Suprapubic skin (tissue), 4 donors: ENCODE measurements at regions not wholly inside any gene's neighbourhood (a gene's known extent, or its start where the extent isn't known, plus 50 kb on each side); places are given as distances from the start of the nearest gene placed in this dataset.

Experiments used
- DNase-seq, 2 donors: peaks; one replicate each; pipeline ENCODE4 v3.0.0-alpha.2; 2019; ENCODE audit warnings: low spot score in 2 of 2
- H3K27ac ChIP-seq: fragments of 200-600 bp; sonication (generic); one replicate; pipeline ENCODE4 v1.5.1; 2019
- H3K27me3 ChIP-seq: fragments of 200-600 bp; sonication (generic); one replicate; pipeline ENCODE4 v1.5.1; 2019
- H3K36me3 ChIP-seq: fragments of 200-600 bp; sonication (generic); one replicate; pipeline ENCODE4 v1.5.1; 2019
- H3K4me1 ChIP-seq: fragments of 200-600 bp; sonication (generic); one replicate; pipeline ENCODE4 v1.5.1; 2019
- H3K4me3 ChIP-seq: fragments of 200-600 bp; sonication (generic); one replicate; pipeline ENCODE4 v1.5.1; 2019; ENCODE audit warnings: mild to moderate bottlenecking
- H3K9me3 ChIP-seq: fragments of 200-600 bp; sonication (generic); one replicate; pipeline ENCODE4 v1.5.1; 2019
- EP300 ChIP-seq: sonication (generic); formaldehyde crosslinking; IDR thresholded peaks from one replicate; pipeline ENCODE4 v1.6.1; 2017; ENCODE audit warnings: antibody characterized with exemption
- POLR2A ChIP-seq, 2 donors: fragments of 450-650 bp; IDR thresholded peaks; one replicate each; pipeline ENCODE4 v1.6.1; 2017; ENCODE audit warnings: antibody characterized with exemption in 2 of 2, mild to moderate bottlenecking in 2 of 2, moderate library complexity in 2 of 2
- POLR2AphosphoS5 ChIP-seq, 3 donors: sonication (generic); formaldehyde crosslinking; IDR thresholded peaks; one replicate each; pipeline ENCODE4 v1.6.1; 2017; ENCODE audit warnings: antibody characterized with exemption in 3 of 3
- WGBS: methylation state at CpG from one replicate; pipeline ENCODE4 v1.1.5; 2018; 5-methylcytosine and 5-hydroxymethylcytosine counted together
- TF ChIP-seq, protein P1 (sequence below), 2 donors: fragments of 200-600 bp in 1 of 2; fragments of 450-650 bp in 1 of 2; sonication (generic) in 1 of 2; IDR thresholded peaks; one replicate each; pipeline ENCODE4 v1.5.1; 2016 to 2019; ENCODE audit warnings: antibody characterized with exemption in 2 of 2, mild to moderate bottlenecking in 1 of 2, moderate library complexity in 1 of 2

- H3K27me3 ChIP-seq: no peaks in the 10 kb centered on the region
- H3K27ac ChIP-seq: no peak overlapping the region
- no peaks in the 10 kb centered on the region for H3K9me3 ChIP-seq
- H3K4me1 ChIP-seq: no peaks in the 10 kb centered on the region
- no peak overlapping the region for H3K4me3 ChIP-seq
- H3K36me3 ChIP-seq: no peaks in the 10 kb centered on the region
- WGBS: 79% methylated on average over 3 of the region's 3 CpGs
- no peak for DNase-seq
- no peak for TF ChIP-seq EP300
- TF ChIP-seq, protein P1, sequence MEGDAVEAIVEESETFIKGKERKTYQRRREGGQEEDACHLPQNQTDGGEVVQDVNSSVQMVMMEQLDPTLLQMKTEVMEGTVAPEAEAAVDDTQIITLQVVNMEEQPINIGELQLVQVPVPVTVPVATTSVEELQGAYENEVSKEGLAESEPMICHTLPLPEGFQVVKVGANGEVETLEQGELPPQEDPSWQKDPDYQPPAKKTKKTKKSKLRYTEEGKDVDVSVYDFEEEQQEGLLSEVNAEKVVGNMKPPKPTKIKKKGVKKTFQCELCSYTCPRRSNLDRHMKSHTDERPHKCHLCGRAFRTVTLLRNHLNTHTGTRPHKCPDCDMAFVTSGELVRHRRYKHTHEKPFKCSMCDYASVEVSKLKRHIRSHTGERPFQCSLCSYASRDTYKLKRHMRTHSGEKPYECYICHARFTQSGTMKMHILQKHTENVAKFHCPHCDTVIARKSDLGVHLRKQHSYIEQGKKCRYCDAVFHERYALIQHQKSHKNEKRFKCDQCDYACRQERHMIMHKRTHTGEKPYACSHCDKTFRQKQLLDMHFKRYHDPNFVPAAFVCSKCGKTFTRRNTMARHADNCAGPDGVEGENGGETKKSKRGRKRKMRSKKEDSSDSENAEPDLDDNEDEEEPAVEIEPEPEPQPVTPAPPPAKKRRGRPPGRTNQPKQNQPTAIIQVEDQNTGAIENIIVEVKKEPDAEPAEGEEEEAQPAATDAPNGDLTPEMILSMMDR (IDR thresholded peaks at IDR 0.05): no peak
- TF ChIP-seq POLR2AphosphoS5 (IDR thresholded peaks at IDR 0.05): no peak
- no peak for TF ChIP-seq POLR2A (IDR thresholded peaks at IDR 0.05)
Observed at GRCh38 chr5:97907646-97908400, 724.8 kb upstream of the RIOK2 start.

GRCh38 chr5:97909541-97909940 is 726.5 kb upstream of the RIOK2 start:
- H3K27me3 ChIP-seq: no peaks in the 10 kb centered on the region
- no peak overlapping the region for H3K27ac ChIP-seq
- 90% methylated on average over 1 of the region's 1 CpG for WGBS
- H3K4me1 ChIP-seq: no peaks in the 10 kb centered on the region
- H3K36me3 ChIP-seq: no peaks in the 10 kb centered on the region
- no peak overlapping the region for H3K4me3 ChIP-seq
- DNase-seq: no peak
- TF ChIP-seq POLR2AphosphoS5 (IDR thresholded peaks at IDR 0.05) (no peak), POLR2A (IDR thresholded peaks at IDR 0.05) (no peak), EP300 (no peak)
- TF ChIP-seq, protein P1 (IDR thresholded peaks at IDR 0.05): no peak
- H3K9me3 ChIP-seq: no peaks in the 10 kb centered on the region

DNA sequence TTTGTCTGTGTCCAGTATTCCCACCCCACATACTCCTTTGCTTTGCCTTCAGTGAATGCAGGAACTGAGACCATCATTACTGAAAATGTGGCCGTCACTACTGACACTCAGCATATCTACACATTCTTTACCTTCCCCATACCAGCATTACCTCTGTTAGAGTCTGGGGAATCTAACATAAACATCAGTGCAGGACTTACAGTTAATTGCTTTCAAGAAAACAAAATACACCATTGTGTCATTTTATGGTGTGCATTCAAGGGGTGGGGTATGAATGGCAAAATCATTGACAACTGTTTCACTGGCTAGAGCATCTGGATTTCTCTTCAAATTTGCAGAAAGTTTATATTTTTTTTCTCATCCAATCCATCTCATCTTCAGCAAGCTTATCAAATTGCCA is 731.4 kb upstream of the RIOK2 start:
- no peak overlapping the region for H3K27ac ChIP-seq
- no peak overlapping the region for H3K4me3 ChIP-seq
- WGBS: 88% methylated on average over 1 of the region's 1 CpG
- H3K4me1 ChIP-seq: no peaks in the 10 kb centered on the region
- H3K9me3 ChIP-seq: no peaks in the 10 kb centered on the region
- H3K36me3 ChIP-seq: no peaks in the 10 kb centered on the region
- no peak for DNase-seq
- TF ChIP-seq, protein P1 (IDR thresholded peaks at IDR 0.05): no peak
- TF ChIP-seq EP300: no peak
- no peak for TF ChIP-seq POLR2A (IDR thresholded peaks at IDR 0.05)
- TF ChIP-seq POLR2AphosphoS5 (IDR thresholded peaks at IDR 0.05): no peak
- no peaks in the 10 kb centered on the region for H3K27me3 ChIP-seq

DNA sequence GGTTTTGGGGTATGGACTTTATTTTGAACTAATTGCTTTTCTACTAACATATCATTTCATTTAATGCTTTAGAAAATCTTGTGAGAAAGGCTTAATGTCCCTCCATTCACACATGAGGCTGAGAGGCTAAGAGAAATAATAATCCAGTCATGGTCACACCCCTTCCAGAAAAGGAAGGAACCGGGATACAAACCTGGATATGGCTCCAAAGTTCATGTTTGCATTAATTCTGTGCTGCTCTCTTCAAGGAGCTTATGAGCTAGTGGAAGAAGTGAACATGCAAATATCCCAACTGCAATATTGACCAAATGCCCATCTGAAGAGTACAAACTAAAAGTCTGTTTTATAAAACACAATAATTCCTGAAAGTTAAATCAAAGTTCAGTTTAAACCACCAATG is 732.1 kb upstream of the RIOK2 start:
- TF ChIP-seq, protein P1 (IDR thresholded peaks at IDR 0.05): no peak
- no peak for TF ChIP-seq POLR2A (IDR thresholded peaks at IDR 0.05)
- TF ChIP-seq POLR2AphosphoS5 (IDR thresholded peaks at IDR 0.05): no peak
- TF ChIP-seq EP300: no peak
- no peak overlapping the region for H3K4me3 ChIP-seq
- H3K27me3 ChIP-seq: no peaks in the 10 kb centered on the region
- no peaks in the 10 kb centered on the region for H3K36me3 ChIP-seq
- WGBS: 81% methylated on average over 1 of the region's 1 CpG
- no peaks in the 10 kb centered on the region for H3K4me1 ChIP-seq
- no peak for DNase-seq
- no peaks in the 10 kb centered on the region for H3K9me3 ChIP-seq
- no peak overlapping the region for H3K27ac ChIP-seq

- DNase-seq: no peak
- TF ChIP-seq POLR2A (IDR thresholded peaks at IDR 0.05) (no peak), POLR2AphosphoS5 (IDR thresholded peaks at IDR 0.05) (no peak), EP300 (no peak)
- TF ChIP-seq, protein P1 (IDR thresholded peaks at IDR 0.05): no peak
- 68% methylated on average over 1 of the region's 1 CpG for WGBS
- Histone ChIP-seq H3K27me3 (no peaks in the 10 kb centered on the region), H3K9me3 (no peaks in the 10 kb centered on the region), H3K4me3 (no peak overlapping the region), H3K27ac (no peak overlapping the region), H3K36me3 (no peaks in the 10 kb centered on the region), H3K4me1 (no peaks in the 10 kb centered on the region)
Observed at GRCh38 chr5:97918057-97918456, 735.0 kb upstream of the RIOK2 start.
